Bronchial epithelial cell (primary cell): ENCODE measurements at regions not wholly inside any gene's neighbourhood (a gene's known extent, or its start where the extent isn't known, plus 50 kb on each side); places are given as distances from the start of the nearest gene placed in this dataset.

Source experiments
- DNase-seq: peaks from one replicate; pipeline ENCODE4 v3.0.0-alpha.2; 2010; ENCODE audit warnings: low read depth
- FAIRE-seq: peaks from 2 replicates; lab custom pipeline; 2011; peaks lifted over from hg19 to GRCh38; lab: Jason Lieb, UNC
- H3K27me3 ChIP-seq: 2 replicates; pipeline ENCODE4 v1.5.1; 2011; ENCODE audit warnings: low read length; ENCODE audit not compliant: control insufficient read depth, insufficient read depth
- H3K36me3 ChIP-seq: 2 replicates; pipeline ENCODE4 v1.5.1; 2011; ENCODE audit warnings: low read length; ENCODE audit not compliant: control insufficient read depth, insufficient read depth
- H3K4me3 ChIP-seq: 2 replicates; pipeline ENCODE4 v1.5.1; 2011; ENCODE audit warnings: mild to moderate bottlenecking, low read depth, low read length, control low read depth
- CTCF ChIP-seq: IDR thresholded peaks from 2 replicates; pipeline ENCODE4 v1.5.1; 2011; ENCODE audit warnings: mild to moderate bottlenecking, moderate library complexity, low read length, control low read depth, inconsistent platforms; ENCODE audit not compliant: insufficient read depth, severe bottlenecking

DNA sequence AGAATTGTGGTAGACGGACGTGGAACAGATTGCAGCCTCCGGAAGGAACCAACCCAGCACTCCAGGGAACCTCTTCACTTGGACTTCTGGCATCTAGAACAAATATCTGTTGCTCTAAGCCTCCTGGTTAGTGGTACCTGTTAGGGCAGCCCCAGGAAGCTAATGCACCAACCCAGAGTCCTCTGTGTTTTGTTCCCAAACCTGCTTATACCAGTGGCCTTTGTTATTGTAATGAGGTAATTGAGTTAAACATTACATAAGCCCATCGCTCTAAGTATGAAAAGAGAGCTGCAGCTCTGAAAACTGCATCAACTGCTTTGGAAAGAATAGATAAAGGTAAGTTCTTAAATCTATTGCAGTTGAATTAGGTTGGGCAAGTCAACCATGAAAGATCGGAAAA lies 516.7 kb downstream of the NPHP4 start:
- no peak for FAIRE-seq
- H3K36me3 ChIP-seq: no peaks in the 10 kb centered on the region
- no peak for TF ChIP-seq CTCF
- H3K4me3 ChIP-seq: no peak overlapping the region
- no peaks in the 10 kb centered on the region for H3K27me3 ChIP-seq
- no peak for DNase-seq

- no peak for TF ChIP-seq CTCF
- Histone ChIP-seq H3K4me3 (no peak overlapping the region), H3K36me3 (no peaks in the 10 kb centered on the region), H3K27me3 (no peaks in the 10 kb centered on the region)
- FAIRE-seq (no peak), DNase-seq (no peak)
Measured at GRCh38 chr1:5473268-5473667, 519.0 kb downstream of the NPHP4 start.

DNA sequence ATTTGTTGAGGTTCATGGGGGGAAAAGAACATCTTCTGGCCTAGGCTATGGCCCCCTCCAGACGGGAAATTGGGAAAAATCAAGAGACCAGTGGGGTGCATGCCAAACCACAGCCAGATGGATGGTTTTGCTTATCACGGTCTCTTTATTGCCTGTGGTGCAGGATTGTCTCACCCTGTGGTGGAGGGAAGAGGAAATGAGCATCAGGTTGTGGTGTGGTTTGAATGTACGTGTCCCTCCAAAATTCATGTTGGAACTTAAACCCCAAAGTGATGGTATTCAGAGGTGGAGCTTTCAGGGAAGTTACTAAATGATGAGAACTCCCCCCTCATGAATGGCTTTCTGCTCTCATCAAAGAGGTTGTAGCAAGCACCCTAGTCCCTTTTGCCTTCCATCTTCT lies 525.7 kb downstream of the NPHP4 start:
- no peak for DNase-seq
- H3K27me3 ChIP-seq: no peaks in the 10 kb centered on the region
- no peak for FAIRE-seq
- no peak for TF ChIP-seq CTCF
- no peaks in the 10 kb centered on the region for H3K36me3 ChIP-seq
- no peak overlapping the region for H3K4me3 ChIP-seq

DNA sequence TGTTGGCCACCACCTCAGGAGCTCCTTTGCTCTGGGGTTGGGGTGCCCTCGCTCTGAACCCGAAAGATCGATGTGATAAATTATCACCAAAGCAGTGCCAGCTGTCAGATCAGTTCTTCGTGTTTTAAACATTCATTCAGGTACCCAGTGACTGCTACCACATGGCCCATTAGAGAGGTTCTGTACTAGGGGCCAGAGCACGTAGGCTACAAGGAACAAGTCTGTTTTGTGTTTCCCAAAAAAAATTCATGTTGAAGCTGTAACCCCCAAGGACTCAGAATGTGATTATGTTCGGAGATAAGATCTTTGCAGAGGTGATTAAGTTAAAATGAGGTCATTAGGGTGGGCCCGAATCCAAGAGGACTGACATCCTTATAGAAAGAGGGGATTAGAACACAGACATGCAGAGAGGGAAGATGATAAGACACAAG lies 526.9 kb downstream of the NPHP4 start:
- FAIRE-seq: no peak
- TF ChIP-seq CTCF: no peak
- no peak overlapping the region for H3K4me3 ChIP-seq
- H3K27me3 ChIP-seq: no peaks in the 10 kb centered on the region
- no peaks in the 10 kb centered on the region for H3K36me3 ChIP-seq
- DNase-seq: no peak

GRCh38 chr1:5464366-5464765 lies 527.9 kb downstream of the NPHP4 start:
- Histone ChIP-seq H3K36me3 (no peaks in the 10 kb centered on the region), H3K4me3 (no peak overlapping the region), H3K27me3 (no peaks in the 10 kb centered on the region)
- FAIRE-seq (no peak), DNase-seq (no peak)
- TF ChIP-seq CTCF: no peak

- FAIRE-seq: no peak
- Histone ChIP-seq H3K4me3 (no peak overlapping the region), H3K36me3 (no peaks in the 10 kb centered on the region), H3K27me3 (no peaks in the 10 kb centered on the region)
- no peak for TF ChIP-seq CTCF
- DNase-seq: no peak
Measured at GRCh38 chr1:5460974-5461373, 531.3 kb downstream of the NPHP4 start.
